CD4-positive, alpha-beta T cell (primary cell): ENCODE measurements at regions not wholly inside any gene's neighbourhood (a gene's known extent, or its start where the extent isn't known, plus 50 kb on each side); places are given as distances from the start of the nearest gene placed in this dataset.

Experiments used
- ATAC-seq: fragments of 200-7000 bp; cut with Tn5 transposase; one replicate; pipeline ENCODE4 v1.10.0; 2022; ENCODE audit warnings: mild to moderate bottlenecking; ENCODE audit not compliant: poor library complexity
- CTCF ChIA-PET: fragments of 350-600 bp; sonication (Branson Sonifier 250); formaldehyde crosslinking; loops from one replicate; lab custom pipeline; 2021; ENCODE audit warnings: antibody characterized with exemption, inconsistent platforms; lab: Charles Lee
- POLR2A ChIA-PET: fragments of 350-600 bp; sonication (Branson Sonifier 250); formaldehyde crosslinking; loops from one replicate; lab custom pipeline; 2021; ENCODE audit warnings: antibody characterized with exemption, inconsistent platforms; lab: Charles Lee
- DNase-seq, 14 experiments: peaks; one replicate each; pipeline ENCODE4 v3.0.0-alpha.2; 2013 to 2020; ENCODE audit warnings: mixed read lengths in 2 of 14
- H3K27ac ChIP-seq, 2 donors: one replicate each; pipeline versions ENCODE4 v1.5.1 to v1.7.0; 2013; ENCODE audit warnings: low read length in 2 of 2, low read depth in 1 of 2, mild to moderate bottlenecking in 1 of 2
- H3K27me3 ChIP-seq, 2 experiments: 1 replicate in 1 of 2; 2 replicates in 1 of 2; pipeline versions ENCODE4 v1.6.1 to v1.7.0; 2013; ENCODE audit warnings: low read length in 2 of 2, control low read depth in 1 of 2, mild to moderate bottlenecking in 1 of 2, moderate library complexity in 1 of 2; ENCODE audit not compliant: insufficient read depth in 2 of 2, control insufficient read depth in 1 of 2
- H3K36me3 ChIP-seq: one replicate; pipeline ENCODE4 v1.6.1; 2013; ENCODE audit warnings: low read length, control low read depth; ENCODE audit not compliant: insufficient read depth
- H3K4me1 ChIP-seq: one replicate; pipeline ENCODE4 v1.6.1; 2013; ENCODE audit warnings: low read length, control low read depth; ENCODE audit not compliant: insufficient read depth
- H3K4me3 ChIP-seq: one replicate; pipeline ENCODE4 v1.5.1; 2013; ENCODE audit warnings: mild to moderate bottlenecking, low read length, moderate library complexity
- H3K9me3 ChIP-seq, 2 experiments: 1 replicate in 1 of 2; 2 replicates in 1 of 2; pipeline versions ENCODE4 v1.6.1 to v1.7.0; 2013; ENCODE audit warnings: low read length in 2 of 2, mild to moderate bottlenecking in 2 of 2, control low read depth in 1 of 2, moderate library complexity in 1 of 2; ENCODE audit not compliant: control insufficient read depth in 1 of 2, insufficient read depth in 1 of 2
- H3K27ac Mint-ChIP-seq: one replicate; pipeline ENCODE4 v1.8.0; 2020; ENCODE audit warnings: mixed read lengths
- H3K27me3 Mint-ChIP-seq: one replicate; pipeline ENCODE4 v1.8.0; 2021; ENCODE audit warnings: mixed read lengths
- H3K36me3 Mint-ChIP-seq: one replicate; pipeline ENCODE4 v1.8.0; 2021; ENCODE audit warnings: low read depth, mixed read lengths
- H3K4me1 Mint-ChIP-seq: one replicate; pipeline ENCODE4 v1.8.0; 2021; ENCODE audit warnings: low read depth, mixed read lengths
- H3K4me3 Mint-ChIP-seq: one replicate; pipeline ENCODE4 v1.8.0; 2020; ENCODE audit warnings: mild to moderate bottlenecking, mixed read lengths
- H3K9me3 Mint-ChIP-seq: one replicate; pipeline ENCODE4 v1.8.0; 2020; ENCODE audit warnings: mixed read lengths
- CTCF ChIP-seq: fragments of 200-600 bp; IDR thresholded peaks from one replicate; pipeline ENCODE4 v1.8.0; 2022; ENCODE audit warnings: antibody characterized with exemption, mild to moderate bottlenecking
- intact Hi-C, 2 experiments: fragments of 100-400 bp; cut with DNase I in 1 of 2; cut with micrococcal nuclease in 1 of 2; formaldehyde crosslinking; loops; one replicate each; pipeline versions ENCODE4 v1.15.1 to v1.9.0; 2023 to 2025; cut with DNase I, micrococcal nuclease

GRCh38 chr5:101174981-101175380, 271.9 kb upstream of the ST8SIA4 start:
- H3K36me3 Mint-ChIP-seq: no peaks in the 10 kb centered on the region
- ATAC-seq (no peak), DNase-seq (no peak)
- H3K4me1 Mint-ChIP-seq: no peaks in the 10 kb centered on the region
- H3K4me1 ChIP-seq: no peaks in the 10 kb centered on the region
- H3K27me3 Mint-ChIP-seq: no peaks in the 10 kb centered on the region
- H3K9me3 ChIP-seq: peaks cover 0 to 5% of the 10 kb centered on the region in 2 experiments
- H3K36me3 ChIP-seq: no peaks in the 10 kb centered on the region
- CTCF ChIA-PET: no interaction called here
- no peak for TF ChIP-seq CTCF
- no peak overlapping the region for H3K27ac Mint-ChIP-seq
- peaks cover 2% of the 10 kb centered on the region for H3K9me3 Mint-ChIP-seq
- H3K27ac ChIP-seq: no peak overlapping the region
- no peak overlapping the region for H3K4me3 ChIP-seq
- peaks cover 0 to 3% of the 10 kb centered on the region in 2 experiments for H3K27me3 ChIP-seq
- H3K4me3 Mint-ChIP-seq: no peak overlapping the region
- POLR2A ChIA-PET: no interaction called here
- intact Hi-C loops: no loop called here

GRCh38 chr5:101163088-101163487, 260.0 kb upstream of the ST8SIA4 start:
- Mint-ChIP-seq H3K27me3 (no peaks in the 10 kb centered on the region), H3K4me3 (no peak overlapping the region), H3K27ac (no peak overlapping the region), H3K9me3 (no peaks in the 10 kb centered on the region), H3K36me3 (no peaks in the 10 kb centered on the region), H3K4me1 (no peaks in the 10 kb centered on the region)
- Histone ChIP-seq H3K36me3 (no peaks in the 10 kb centered on the region), H3K4me1 (no peaks in the 10 kb centered on the region), H3K27ac (no peak overlapping the region), H3K4me3 (no peak overlapping the region), H3K9me3 (no peaks in the 10 kb centered on the region), H3K27me3 (peaks cover 0 to 4% of the 10 kb centered on the region in 2 experiments)
- ChIA-PET POLR2A (no interaction called here), CTCF (no interaction called here)
- ATAC-seq (no peak), DNase-seq (no peak)
- intact Hi-C loops: no loop called here
- no peak for TF ChIP-seq CTCF

- CTCF ChIA-PET: no interaction called here
- H3K27me3 Mint-ChIP-seq: no peaks in the 10 kb centered on the region
- POLR2A ChIA-PET: no interaction called here
Observed at GRCh38 chr5:101160002-101160401, 256.9 kb upstream of the ST8SIA4 start.

More at GRCh38 chr5:101160002-101160401, 256.9 kb upstream of the ST8SIA4 start:
- H3K27ac ChIP-seq: no peak overlapping the region
- no peak for TF ChIP-seq CTCF
- H3K4me1 ChIP-seq: no peaks in the 10 kb centered on the region
- H3K4me3 ChIP-seq: no peak overlapping the region
- no peaks in the 10 kb centered on the region for H3K4me1 Mint-ChIP-seq
- H3K27me3 ChIP-seq: peaks cover 0 to 4% of the 10 kb centered on the region in 2 experiments
- DNase-seq: no peak
- peaks cover 0 to 4% of the 10 kb centered on the region in 2 experiments for H3K9me3 ChIP-seq
- H3K36me3 ChIP-seq: no peaks in the 10 kb centered on the region
- intact Hi-C loops: no loop called here
- H3K36me3 Mint-ChIP-seq: no peaks in the 10 kb centered on the region
- no peak overlapping the region for H3K4me3 Mint-ChIP-seq
- no peaks in the 10 kb centered on the region for H3K9me3 Mint-ChIP-seq
- ATAC-seq: no peak
- no peak overlapping the region for H3K27ac Mint-ChIP-seq
